Central memory CD4-positive, alpha-beta T cell (primary cell): ENCODE measurements at regions not wholly inside any gene's neighbourhood (a gene's known extent, or its start where the extent isn't known, plus 50 kb on each side); places are given as distances from the start of the nearest gene placed in this dataset.

Experiments used
- DNase-seq: peaks from one replicate; pipeline ENCODE4 v3.0.0; 2022

- no peak for DNase-seq
Observed at GRCh38 chr5:113917997-113918396, 404.5 kb downstream of the YTHDC2 start.

- DNase-seq, result no peak
Observed at GRCh38 chr5:113922343-113922742, 408.8 kb downstream of the YTHDC2 start.

- DNase-seq, result no peak
Observed at GRCh38 chr5:113935453-113935852, 422.0 kb downstream of the YTHDC2 start.

- DNase-seq, result no peak
Observed at GRCh38 chr5:113937301-113937700, 423.8 kb downstream of the YTHDC2 start.

GRCh38 chr5:113939988-113940387 is 421.9 kb upstream of the KCNN2 start:
- no peak for DNase-seq

GRCh38 chr5:113950186-113950585 is 411.7 kb upstream of the KCNN2 start:
- no peak for DNase-seq

- no peak for DNase-seq
Observed at GRCh38 chr5:113965225-113965624, 396.6 kb upstream of the KCNN2 start.

- no peak for DNase-seq
Observed at GRCh38 chr5:113969901-113970300, 392.0 kb upstream of the KCNN2 start.

GRCh38 chr5:113971454-113971853 is 390.4 kb upstream of the KCNN2 start:
- DNase-seq, result no peak

- no peak for DNase-seq
Observed at GRCh38 chr5:113974976-113975375, 386.9 kb upstream of the KCNN2 start.

GRCh38 chr5:113984928-113985327 is 376.9 kb upstream of the KCNN2 start:
- DNase-seq, result no peak

GRCh38 chr5:113985505-113985904 is 376.4 kb upstream of the KCNN2 start:
- no peak for DNase-seq

- DNase-seq, result no peak
Observed at GRCh38 chr5:113989278-113989912, 372.5 kb upstream of the KCNN2 start.

- DNase-seq, result no peak
Observed at GRCh38 chr5:113989913-113990305, 372.0 kb upstream of the KCNN2 start.

GRCh38 chr5:114001076-114001475 is 360.8 kb upstream of the KCNN2 start:
- no peak for DNase-seq

GRCh38 chr5:114006582-114006981 is 355.3 kb upstream of the KCNN2 start:
- DNase-seq, result no peak

- no peak for DNase-seq
Observed at GRCh38 chr5:114007678-114008077, 354.2 kb upstream of the KCNN2 start.

- no peak for DNase-seq
Observed at GRCh38 chr5:114010362-114010761, 351.5 kb upstream of the KCNN2 start.

- no peak for DNase-seq
Observed at GRCh38 chr5:114018186-114018585, 343.7 kb upstream of the KCNN2 start.

GRCh38 chr5:114038756-114039155 is 323.1 kb upstream of the KCNN2 start:
- DNase-seq, result no peak

GRCh38 chr5:114050087-114050486 is 311.8 kb upstream of the KCNN2 start:
- DNase-seq, result no peak

GRCh38 chr5:114053372-114053771 is 308.5 kb upstream of the KCNN2 start:
- DNase-seq, result no peak

- no peak for DNase-seq
Observed at GRCh38 chr5:114054594-114054993, 307.3 kb upstream of the KCNN2 start.

- DNase-seq, result no peak
Observed at GRCh38 chr5:114055318-114056184, 306.3 kb upstream of the KCNN2 start.

GRCh38 chr5:114056185-114056538 is 305.7 kb upstream of the KCNN2 start:
- no peak for DNase-seq
